Astrocyte (in vitro differentiated cells and primary cell): ENCODE measurements at regions not wholly inside any gene's neighbourhood (a gene's known extent, or its start where the extent isn't known, plus 50 kb on each side); places are given as distances from the start of the nearest gene placed in this dataset.

Experiments
- DNase-seq: peaks from one replicate; pipeline ENCODE4 v3.0.0-alpha.2; 2010; ENCODE audit warnings: low read depth
- FAIRE-seq: peaks from 2 replicates; lab custom pipeline; 2011; peaks lifted over from hg19 to GRCh38; lab: Jason Lieb, UNC
- H2AFZ ChIP-seq: 2 replicates; pipeline ENCODE4 v1.6.0; 2012; ENCODE audit warnings: low read depth, low read length, inconsistent platforms
- H3K27ac ChIP-seq: 2 replicates; pipeline ENCODE4 v1.5.1; 2011; ENCODE audit warnings: low read depth, low read length, inconsistent platforms
- H3K27me3 ChIP-seq: 2 replicates; pipeline ENCODE4 v1.6.0; 2011; ENCODE audit warnings: low read length, inconsistent platforms; ENCODE audit not compliant: insufficient read depth
- H3K36me3 ChIP-seq: 2 replicates; pipeline ENCODE4 v1.5.1; 2011; ENCODE audit warnings: low read length, inconsistent platforms; ENCODE audit not compliant: insufficient read depth
- H3K4me1 ChIP-seq: 2 replicates; pipeline ENCODE4 v1.5.1; 2011; ENCODE audit warnings: low read length, inconsistent platforms; ENCODE audit not compliant: insufficient read depth
- H3K4me2 ChIP-seq: 2 replicates; pipeline ENCODE4 v1.6.0; 2012; ENCODE audit warnings: low read length, inconsistent platforms
- H3K4me3 ChIP-seq: 2 replicates; pipeline ENCODE4 v1.5.1; 2011; ENCODE audit warnings: low read depth, mild to moderate bottlenecking, low read length, inconsistent platforms; ENCODE audit not compliant: insufficient read depth
- H3K79me2 ChIP-seq: 2 replicates; pipeline ENCODE4 v1.6.0; 2012; ENCODE audit warnings: mild to moderate bottlenecking, low read length, inconsistent platforms; ENCODE audit not compliant: insufficient read depth
- H3K9ac ChIP-seq: 2 replicates; pipeline ENCODE4 v1.6.0; 2012; ENCODE audit warnings: mild to moderate bottlenecking, low read length, inconsistent platforms
- H3K9me3 ChIP-seq: 2 replicates; pipeline ENCODE4 v1.5.1; 2012; ENCODE audit warnings: low read depth, mild to moderate bottlenecking, low read length, inconsistent platforms; ENCODE audit not compliant: insufficient read depth
- H4K20me1 ChIP-seq: 2 replicates; pipeline ENCODE4 v1.6.0; 2012; ENCODE audit warnings: low read length, inconsistent platforms; ENCODE audit not compliant: insufficient read depth
- H3K27ac Mint-ChIP-seq: one replicate; pipeline ENCODE4 v1.8.0; 2021; ENCODE audit warnings: mild to moderate bottlenecking, mixed read lengths; ENCODE audit not compliant: unreplicated experiment
- H3K27me3 Mint-ChIP-seq: one replicate; pipeline ENCODE4 v1.8.0; 2021; ENCODE audit warnings: low read depth, mixed read lengths; ENCODE audit not compliant: unreplicated experiment
- H3K36me3 Mint-ChIP-seq: one replicate; pipeline ENCODE4 v1.8.0; 2021; ENCODE audit warnings: low read depth, mixed read lengths; ENCODE audit not compliant: unreplicated experiment
- H3K4me1 Mint-ChIP-seq: one replicate; pipeline ENCODE4 v1.8.0; 2021; ENCODE audit warnings: low read depth, mixed read lengths; ENCODE audit not compliant: unreplicated experiment
- H3K4me3 Mint-ChIP-seq: one replicate; pipeline ENCODE4 v1.8.0; 2021; ENCODE audit warnings: mild to moderate bottlenecking, moderate library complexity, mixed read lengths; ENCODE audit not compliant: unreplicated experiment
- H3K9me3 Mint-ChIP-seq: one replicate; pipeline ENCODE4 v1.8.0; 2021; ENCODE audit warnings: mild to moderate bottlenecking, mixed read lengths; ENCODE audit not compliant: unreplicated experiment
- CTCF ChIP-seq: IDR thresholded peaks from 2 replicates; pipeline ENCODE4 v1.5.1; 2011; ENCODE audit warnings: low read depth, mild to moderate bottlenecking, inconsistent platforms, low read length, moderate library complexity; ENCODE audit not compliant: insufficient read depth
- EZH2 ChIP-seq: IDR thresholded peaks from 2 replicates; pipeline ENCODE4 v1.6.1; 2012; ENCODE audit warnings: mild to moderate bottlenecking, low read length, inconsistent platforms; ENCODE audit not compliant: insufficient read depth

- Histone ChIP-seq H3K27me3 (peaks cover 4% of the 10 kb centered on the region), H3K9ac (no peak overlapping the region), H2AFZ (no peak overlapping the region), H3K4me2 (no peak overlapping the region), H3K4me1 (no peaks in the 10 kb centered on the region), H3K36me3 (no peaks in the 10 kb centered on the region), H3K4me3 (no peak overlapping the region), H4K20me1 (no peaks in the 10 kb centered on the region), H3K9me3 (no peaks in the 10 kb centered on the region), H3K79me2 (no peaks in the 10 kb centered on the region), H3K27ac (no peak overlapping the region)
- Mint-ChIP-seq H3K9me3 (peaks cover 3% of the 10 kb centered on the region), H3K4me3 (no peak overlapping the region), H3K27ac (no peak overlapping the region), H3K36me3 (peaks cover 2% of the 10 kb centered on the region), H3K27me3 (peaks cover 39% of the 10 kb centered on the region), H3K4me1 (peaks cover 22% of the 10 kb centered on the region)
- no peak for FAIRE-seq
- no peak for DNase-seq
- no peak for TF ChIP-seq CTCF
- TF ChIP-seq EZH2: no peak
Observed at GRCh38 chr11:131065435-131066413, 149.4 kb upstream of the SNX19 start.

- Histone ChIP-seq H3K9ac (no peak overlapping the region), H4K20me1 (no peaks in the 10 kb centered on the region), H3K27ac (no peak overlapping the region), H2AFZ (no peak overlapping the region), H3K9me3 (no peaks in the 10 kb centered on the region), H3K36me3 (no peaks in the 10 kb centered on the region), H3K27me3 (peaks cover 4% of the 10 kb centered on the region), H3K4me2 (no peak overlapping the region), H3K4me3 (no peak overlapping the region), H3K4me1 (no peaks in the 10 kb centered on the region), H3K79me2 (no peaks in the 10 kb centered on the region)
- H3K4me3 Mint-ChIP-seq: no peak overlapping the region
- peaks cover 22% of the 10 kb centered on the region for H3K4me1 Mint-ChIP-seq
- DNase-seq (no peak), FAIRE-seq (no peak)
- no peak for TF ChIP-seq CTCF
- TF ChIP-seq EZH2: no peak
- H3K27ac Mint-ChIP-seq: no peak overlapping the region
- peaks cover 44% of the 10 kb centered on the region for H3K27me3 Mint-ChIP-seq
- H3K36me3 Mint-ChIP-seq: peaks cover 2% of the 10 kb centered on the region
- peaks cover 3% of the 10 kb centered on the region for H3K9me3 Mint-ChIP-seq
Observed at GRCh38 chr11:131066551-131066950, 150.3 kb upstream of the SNX19 start.

GRCh38 chr11:131070365-131070764, 154.1 kb upstream of the SNX19 start:
- Histone ChIP-seq H3K4me3 (no peak overlapping the region), H4K20me1 (no peaks in the 10 kb centered on the region), H3K27ac (no peak overlapping the region), H3K27me3 (peaks cover 2% of the 10 kb centered on the region), H2AFZ (no peak overlapping the region), H3K9ac (no peak overlapping the region), H3K4me2 (no peak overlapping the region), H3K4me1 (no peaks in the 10 kb centered on the region), H3K79me2 (no peaks in the 10 kb centered on the region), H3K36me3 (no peaks in the 10 kb centered on the region), H3K9me3 (no peaks in the 10 kb centered on the region)
- peaks cover 61% of the 10 kb centered on the region for H3K27me3 Mint-ChIP-seq
- H3K4me1 Mint-ChIP-seq: peaks cover 8% of the 10 kb centered on the region
- no peak for TF ChIP-seq CTCF
- TF ChIP-seq EZH2: no peak
- DNase-seq (no peak), FAIRE-seq (no peak)
- no peak overlapping the region for H3K27ac Mint-ChIP-seq
- H3K36me3 Mint-ChIP-seq: peaks cover 2% of the 10 kb centered on the region
- peaks cover 6% of the 10 kb centered on the region for H3K9me3 Mint-ChIP-seq
- no peak overlapping the region for H3K4me3 Mint-ChIP-seq
